B cell (primary cell): ENCODE measurements at regions not wholly inside any gene's neighbourhood (a gene's known extent, or its start where the extent isn't known, plus 50 kb on each side); places are given as distances from the start of the nearest gene placed in this dataset.

ENCODE experiments used
- EZH2 ChIP-seq: IDR thresholded peaks from 2 replicates; pipeline ENCODE4 v1.6.1; 2012; ENCODE audit warnings: borderline replicate concordance, low read depth, mild to moderate bottlenecking, moderate library complexity, low read length; ENCODE audit not compliant: insufficient read depth, poor library complexity, severe bottlenecking
- TF ChIP-seq, protein P1 (sequence below): fragments of 200-600 bp; IDR thresholded peaks from one replicate; pipeline ENCODE4 v1.8.0; 2022; ENCODE audit warnings: antibody characterized with exemption, mild to moderate bottlenecking

DNA sequence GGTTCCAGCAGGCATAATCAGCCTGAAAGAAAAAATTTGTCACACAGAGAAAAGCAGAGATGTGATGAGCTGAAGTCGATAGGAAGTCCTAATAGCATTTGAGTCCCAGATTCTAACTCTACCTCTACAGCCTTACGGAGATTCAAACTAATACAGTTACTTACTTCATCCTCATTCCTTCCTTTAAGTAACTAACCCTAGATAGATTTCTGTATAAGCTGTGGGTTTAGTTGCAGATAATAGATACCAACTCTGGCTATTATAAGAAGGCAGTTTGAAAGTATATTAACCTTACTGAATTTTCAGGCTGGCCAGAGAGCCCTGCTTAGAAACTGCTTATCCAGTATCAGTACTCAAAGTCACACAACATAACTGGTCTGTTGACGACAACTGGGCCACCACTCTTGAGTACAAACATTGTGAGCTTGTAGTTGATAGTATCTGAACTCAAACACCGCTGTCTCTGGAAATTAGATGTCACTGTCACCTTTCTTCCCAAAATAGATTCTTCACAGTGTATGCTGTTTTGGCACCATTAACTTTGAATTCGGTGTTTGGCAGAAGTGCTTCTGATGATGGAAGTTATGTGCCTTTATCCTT is 484.3 kb downstream of the DIPK2A start:
- TF ChIP-seq, protein P1, sequence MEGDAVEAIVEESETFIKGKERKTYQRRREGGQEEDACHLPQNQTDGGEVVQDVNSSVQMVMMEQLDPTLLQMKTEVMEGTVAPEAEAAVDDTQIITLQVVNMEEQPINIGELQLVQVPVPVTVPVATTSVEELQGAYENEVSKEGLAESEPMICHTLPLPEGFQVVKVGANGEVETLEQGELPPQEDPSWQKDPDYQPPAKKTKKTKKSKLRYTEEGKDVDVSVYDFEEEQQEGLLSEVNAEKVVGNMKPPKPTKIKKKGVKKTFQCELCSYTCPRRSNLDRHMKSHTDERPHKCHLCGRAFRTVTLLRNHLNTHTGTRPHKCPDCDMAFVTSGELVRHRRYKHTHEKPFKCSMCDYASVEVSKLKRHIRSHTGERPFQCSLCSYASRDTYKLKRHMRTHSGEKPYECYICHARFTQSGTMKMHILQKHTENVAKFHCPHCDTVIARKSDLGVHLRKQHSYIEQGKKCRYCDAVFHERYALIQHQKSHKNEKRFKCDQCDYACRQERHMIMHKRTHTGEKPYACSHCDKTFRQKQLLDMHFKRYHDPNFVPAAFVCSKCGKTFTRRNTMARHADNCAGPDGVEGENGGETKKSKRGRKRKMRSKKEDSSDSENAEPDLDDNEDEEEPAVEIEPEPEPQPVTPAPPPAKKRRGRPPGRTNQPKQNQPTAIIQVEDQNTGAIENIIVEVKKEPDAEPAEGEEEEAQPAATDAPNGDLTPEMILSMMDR = no peak
- TF ChIP-seq EZH2 = no peak
